HepG2 (cell line): ENCODE measurements at regions not wholly inside any gene's neighbourhood (a gene's known extent, or its start where the extent isn't known, plus 50 kb on each side); places are given as distances from the start of the nearest gene placed in this dataset.
A peak's percentile ranks its signal among the peaks of the same experiment; 100 is the strongest.

Experiments used
- DR1 ChIP-seq: sonication (generic); formaldehyde crosslinking; IDR thresholded peaks from 2 replicates; pipeline ENCODE4 v1.8.0; 2021; ENCODE audit warnings: mild to moderate bottlenecking, missing genetic modification reagents, inconsistent platforms
- GABPA ChIP-seq, 2 experiments: IDR thresholded peaks; 2 replicates each; pipeline ENCODE4 v1.6.1; 2011 to 2016; ENCODE audit warnings: low read depth in 2 of 2, low read length in 1 of 2, missing biosample characterization in 1 of 2, missing genetic modification characterization in 1 of 2
- GZF1 ChIP-seq: sonication (generic); formaldehyde crosslinking; IDR thresholded peaks from 2 replicates; pipeline ENCODE4 v1.5.1; 2020; ENCODE audit warnings: mild to moderate bottlenecking, missing genetic modification reagents
- HHEX ChIP-seq: IDR thresholded peaks from 2 replicates; pipeline ENCODE4 v1.6.1; 2016; ENCODE audit warnings: control low read depth
- KLF13 ChIP-seq: sonication (generic); formaldehyde crosslinking; IDR thresholded peaks from 2 replicates; pipeline ENCODE4 v1.4.0; 2020; ENCODE audit warnings: mild to moderate bottlenecking, missing genetic modification reagents
- KMT2A ChIP-seq: sonication (generic); formaldehyde crosslinking; IDR thresholded peaks from 2 replicates; pipeline ENCODE4 v1.4.0; 2020; ENCODE audit warnings: missing genetic modification reagents
- MBNL3 ChIP-seq: fragments of 250-450 bp; sonication (Bioruptor Pico); conservative IDR thresholded peaks from 2 replicates; pipeline ENCODE4 v1.8.0; 2022; ENCODE audit warnings: mild to moderate bottlenecking, inconsistent platforms
- MEF2D ChIP-seq: sonication (generic); formaldehyde crosslinking; IDR thresholded peaks from 2 replicates; pipeline ENCODE4 v1.5.1; 2020; ENCODE audit warnings: mild to moderate bottlenecking, missing genetic modification reagents
- SOX5 ChIP-seq: IDR thresholded peaks from 2 replicates; pipeline ENCODE4 v1.6.1; 2016; ENCODE audit warnings: borderline replicate concordance
- ZBTB38 ChIP-seq: sonication (generic); formaldehyde crosslinking; IDR thresholded peaks from 2 replicates; pipeline ENCODE4 v1.5.1; 2020; ENCODE audit warnings: mild to moderate bottlenecking, missing genetic modification reagents
- ZFP62 ChIP-seq: sonication (generic); formaldehyde crosslinking; IDR thresholded peaks from 2 replicates; pipeline ENCODE4 v1.4.0; 2020; ENCODE audit warnings: missing genetic modification reagents
- ZNF234 ChIP-seq: sonication (generic); formaldehyde crosslinking; conservative IDR thresholded peaks from 2 replicates; pipeline ENCODE4 v1.5.1; 2020; ENCODE audit warnings: mild to moderate bottlenecking, missing genetic modification reagents
- ZNF260 ChIP-seq: sonication (generic); formaldehyde crosslinking; IDR thresholded peaks from 2 replicates; pipeline ENCODE4 v1.4.0; 2020; ENCODE audit warnings: missing genetic modification reagents, low read depth, mild to moderate bottlenecking, borderline replicate concordance
- ZNF652 ChIP-seq: IDR thresholded peaks from 2 replicates; pipeline ENCODE4 v1.6.1; 2016; ENCODE audit warnings: low read depth, borderline replicate concordance
- ZNF713 ChIP-seq: sonication (generic); formaldehyde crosslinking; IDR thresholded peaks from 2 replicates; pipeline ENCODE4 v1.4.0; 2020; ENCODE audit warnings: mild to moderate bottlenecking, missing genetic modification reagents
- TF ChIP-seq, protein P1 (sequence below): sonication (generic); formaldehyde crosslinking; IDR thresholded peaks from 2 replicates; pipeline ENCODE4 v1.9.0; 2021; ENCODE audit warnings: missing genetic modification reagents, borderline replicate concordance
- TF ChIP-seq, protein P2 (sequence below): sonication (generic); formaldehyde crosslinking; IDR thresholded peaks from 2 replicates; pipeline ENCODE4 v1.4.0; 2020; ENCODE audit warnings: mild to moderate bottlenecking, missing genetic modification reagents
- TF ChIP-seq, protein P3 (sequence below): sonication (generic); formaldehyde crosslinking; IDR thresholded peaks from 2 replicates; pipeline ENCODE4 v1.8.1; 2023; ENCODE audit warnings: missing genetic modification reagents, mild to moderate bottlenecking, borderline replicate concordance
- TF ChIP-seq, protein P4 (sequence below): sonication (generic); formaldehyde crosslinking; IDR thresholded peaks from 2 replicates; pipeline ENCODE4 v1.4.0; 2020; ENCODE audit warnings: low read depth, mild to moderate bottlenecking, missing genetic modification reagents
- TF ChIP-seq, protein P5 (sequence below): conservative IDR thresholded peaks from 2 replicates; pipeline ENCODE4 v1.6.1; 2018; ENCODE audit warnings: missing genetic modification reagents
- TF ChIP-seq, protein P6 (sequence below): sonication (generic); formaldehyde crosslinking; IDR thresholded peaks from 2 replicates; pipeline ENCODE4 v1.4.0; 2020; ENCODE audit warnings: missing genetic modification reagents, borderline replicate concordance

DNA sequence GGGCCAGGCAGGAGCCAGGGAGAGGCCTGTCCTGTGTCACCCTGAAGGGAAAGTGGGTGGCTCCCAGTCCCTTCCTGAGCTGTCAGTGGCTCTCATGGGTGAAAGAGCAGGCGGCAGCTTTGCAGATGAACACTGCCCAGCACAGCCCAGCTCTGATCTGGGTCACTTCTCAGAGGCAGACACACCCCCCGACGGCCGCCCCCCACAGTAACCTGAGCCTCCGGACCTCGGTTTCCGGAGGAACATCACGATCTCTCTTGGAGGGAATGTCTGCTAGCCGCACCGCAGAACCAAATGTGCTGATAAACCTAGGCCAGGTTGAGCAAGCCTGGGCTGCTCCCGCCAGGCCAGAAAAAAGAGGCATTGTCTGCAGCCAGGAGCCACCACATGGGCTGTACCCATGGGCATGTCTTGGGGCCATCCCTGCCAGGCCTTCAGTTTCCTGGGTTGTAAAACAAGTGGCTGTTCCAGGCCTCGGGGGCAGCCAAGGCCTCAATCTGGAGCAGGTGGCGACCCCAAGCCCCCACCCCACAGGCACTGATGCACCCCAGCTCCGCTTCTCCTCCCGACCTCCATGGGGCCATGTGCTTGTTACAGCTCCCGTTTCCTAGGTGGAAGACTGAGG is 57.6 kb downstream of the NCOR2 start (continued):
- TF ChIP-seq, protein P1, sequence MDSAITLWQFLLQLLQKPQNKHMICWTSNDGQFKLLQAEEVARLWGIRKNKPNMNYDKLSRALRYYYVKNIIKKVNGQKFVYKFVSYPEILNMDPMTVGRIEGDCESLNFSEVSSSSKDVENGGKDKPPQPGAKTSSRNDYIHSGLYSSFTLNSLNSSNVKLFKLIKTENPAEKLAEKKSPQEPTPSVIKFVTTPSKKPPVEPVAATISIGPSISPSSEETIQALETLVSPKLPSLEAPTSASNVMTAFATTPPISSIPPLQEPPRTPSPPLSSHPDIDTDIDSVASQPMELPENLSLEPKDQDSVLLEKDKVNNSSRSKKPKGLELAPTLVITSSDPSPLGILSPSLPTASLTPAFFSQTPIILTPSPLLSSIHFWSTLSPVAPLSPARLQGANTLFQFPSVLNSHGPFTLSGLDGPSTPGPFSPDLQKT (CRISPR knock-in tag): no peak
- TF ChIP-seq, protein P2, sequence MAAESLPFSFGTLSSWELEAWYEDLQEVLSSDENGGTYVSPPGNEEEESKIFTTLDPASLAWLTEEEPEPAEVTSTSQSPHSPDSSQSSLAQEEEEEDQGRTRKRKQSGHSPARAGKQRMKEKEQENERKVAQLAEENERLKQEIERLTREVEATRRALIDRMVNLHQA (CRISPR knock-in tag): no peak
- no peak for TF ChIP-seq ZNF713
- TF ChIP-seq GZF1 (CRISPR knock-in tag): no peak
- TF ChIP-seq KMT2A (CRISPR knock-in tag): no peak
- TF ChIP-seq, protein P3, sequence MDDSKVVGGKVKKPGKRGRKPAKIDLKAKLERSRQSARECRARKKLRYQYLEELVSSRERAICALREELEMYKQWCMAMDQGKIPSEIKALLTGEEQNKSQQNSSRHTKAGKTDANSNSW (CRISPR knock-in tag): no peak
- TF ChIP-seq, protein P4, sequence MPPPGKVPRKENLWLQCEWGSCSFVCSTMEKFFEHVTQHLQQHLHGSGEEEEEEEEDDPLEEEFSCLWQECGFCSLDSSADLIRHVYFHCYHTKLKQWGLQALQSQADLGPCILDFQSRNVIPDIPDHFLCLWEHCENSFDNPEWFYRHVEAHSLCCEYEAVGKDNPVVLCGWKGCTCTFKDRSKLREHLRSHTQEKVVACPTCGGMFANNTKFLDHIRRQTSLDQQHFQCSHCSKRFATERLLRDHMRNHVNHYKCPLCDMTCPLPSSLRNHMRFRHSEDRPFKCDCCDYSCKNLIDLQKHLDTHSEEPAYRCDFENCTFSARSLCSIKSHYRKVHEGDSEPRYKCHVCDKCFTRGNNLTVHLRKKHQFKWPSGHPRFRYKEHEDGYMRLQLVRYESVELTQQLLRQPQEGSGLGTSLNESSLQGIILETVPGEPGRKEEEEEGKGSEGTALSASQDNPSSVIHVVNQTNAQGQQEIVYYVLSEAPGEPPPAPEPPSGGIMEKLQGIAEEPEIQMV (CRISPR knock-in tag): no peak
- TF ChIP-seq HHEX: no peak
- no peak for TF ChIP-seq MEF2D (CRISPR knock-in tag)
- no peak; the same call in 1 of the 2 replicates for TF ChIP-seq KLF13 (CRISPR knock-in tag)
- TF ChIP-seq ZNF652: no peak
- no peak for TF ChIP-seq ZFP62 (CRISPR knock-in tag)
- TF ChIP-seq, protein P5, sequence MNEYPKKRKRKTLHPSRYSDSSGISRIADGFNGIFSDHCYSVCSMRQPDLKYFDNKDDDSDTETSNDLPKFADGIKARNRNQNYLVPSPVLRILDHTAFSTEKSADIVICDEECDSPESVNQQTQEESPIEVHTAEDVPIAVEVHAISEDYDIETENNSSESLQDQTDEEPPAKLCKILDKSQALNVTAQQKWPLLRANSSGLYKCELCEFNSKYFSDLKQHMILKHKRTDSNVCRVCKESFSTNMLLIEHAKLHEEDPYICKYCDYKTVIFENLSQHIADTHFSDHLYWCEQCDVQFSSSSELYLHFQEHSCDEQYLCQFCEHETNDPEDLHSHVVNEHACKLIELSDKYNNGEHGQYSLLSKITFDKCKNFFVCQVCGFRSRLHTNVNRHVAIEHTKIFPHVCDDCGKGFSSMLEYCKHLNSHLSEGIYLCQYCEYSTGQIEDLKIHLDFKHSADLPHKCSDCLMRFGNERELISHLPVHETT (CRISPR knock-in tag): no peak
- no peak for TF ChIP-seq ZNF234
- TF ChIP-seq GABPA (IDR thresholded peaks at IDR 0.05; ENCODE audit: low read depth, low read length): no peak
- 0 out of 2 replicates have a peak, but pooled peaks have one; percentile 12 for TF ChIP-seq GABPA (CRISPR knock-in tag; IDR thresholded peaks at IDR 0.05; ENCODE audit: low read depth)
- TF ChIP-seq, protein P6, sequence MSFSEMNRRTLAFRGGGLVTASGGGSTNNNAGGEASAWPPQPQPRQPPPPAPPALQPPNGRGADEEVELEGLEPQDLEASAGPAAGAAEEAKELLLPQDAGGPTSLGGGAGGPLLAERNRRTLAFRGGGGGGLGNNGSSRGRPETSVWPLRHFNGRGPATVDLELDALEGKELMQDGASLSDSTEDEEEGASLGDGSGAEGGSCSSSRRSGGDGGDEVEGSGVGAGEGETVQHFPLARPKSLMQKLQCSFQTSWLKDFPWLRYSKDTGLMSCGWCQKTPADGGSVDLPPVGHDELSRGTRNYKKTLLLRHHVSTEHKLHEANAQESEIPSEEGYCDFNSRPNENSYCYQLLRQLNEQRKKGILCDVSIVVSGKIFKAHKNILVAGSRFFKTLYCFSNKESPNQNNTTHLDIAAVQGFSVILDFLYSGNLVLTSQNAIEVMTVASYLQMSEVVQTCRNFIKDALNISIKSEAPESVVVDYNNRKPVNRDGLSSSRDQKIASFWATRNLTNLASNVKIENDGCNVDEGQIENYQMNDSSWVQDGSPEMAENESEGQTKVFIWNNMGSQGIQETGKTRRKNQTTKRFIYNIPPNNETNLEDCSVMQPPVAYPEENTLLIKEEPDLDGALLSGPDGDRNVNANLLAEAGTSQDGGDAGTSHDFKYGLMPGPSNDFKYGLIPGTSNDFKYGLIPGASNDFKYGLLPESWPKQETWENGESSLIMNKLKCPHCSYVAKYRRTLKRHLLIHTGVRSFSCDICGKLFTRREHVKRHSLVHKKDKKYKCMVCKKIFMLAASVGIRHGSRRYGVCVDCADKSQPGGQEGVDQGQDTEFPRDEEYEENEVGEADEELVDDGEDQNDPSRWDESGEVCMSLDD (CRISPR knock-in tag): no peak
- TF ChIP-seq ZBTB38 (CRISPR knock-in tag): no peak; the same call in 1 of the 2 replicates
- no peak for TF ChIP-seq DR1
- TF ChIP-seq SOX5 (CRISPR knock-in tag): peak; percentile 10; the same call in 1 of the 2 replicates
- TF ChIP-seq MBNL3 (CRISPR knock-in tag): no peak
- no peak for TF ChIP-seq ZNF260
